HEK293 (cell line): ENCODE measurements at regions not wholly inside any gene's neighbourhood (a gene's known extent, or its start where the extent isn't known, plus 50 kb on each side); places are given as distances from the start of the nearest gene placed in this dataset.

Experiments used
- MYNN ChIP-seq: fragments of 450-650 bp; formaldehyde crosslinking; IDR thresholded peaks from 2 replicates; pipeline ENCODE4 v1.5.1; 2016; ENCODE audit warnings: missing biosample characterization, missing genetic modification characterization, borderline replicate concordance
- ZNF121 ChIP-seq: fragments of 450-650 bp; formaldehyde crosslinking; IDR thresholded peaks from 2 replicates; pipeline ENCODE4 v1.5.1; 2016; ENCODE audit warnings: missing biosample characterization, missing genetic modification characterization
- ZNF558 ChIP-seq: fragments of 450-650 bp; formaldehyde crosslinking; IDR thresholded peaks from 2 replicates; pipeline ENCODE4 v1.5.1; 2016; ENCODE audit warnings: missing biosample characterization, missing genetic modification characterization
- ZNF623 ChIP-seq: fragments of 450-650 bp; formaldehyde crosslinking; IDR thresholded peaks from 2 replicates; pipeline ENCODE4 v1.5.1; 2016; ENCODE audit warnings: missing biosample characterization, missing genetic modification characterization
- TF ChIP-seq, protein P1 (sequence below): fragments of 450-650 bp; formaldehyde crosslinking; IDR thresholded peaks from 2 replicates; pipeline ENCODE4 v1.5.1; 2016; ENCODE audit warnings: missing biosample characterization, missing genetic modification characterization, low read depth
- TF ChIP-seq, protein P2 (sequence below): fragments of 450-650 bp; formaldehyde crosslinking; IDR thresholded peaks from 2 replicates; pipeline ENCODE4 v1.5.1; 2016; ENCODE audit warnings: missing biosample characterization, missing genetic modification characterization
- TF ChIP-seq, protein P3 (sequence below): fragments of 450-650 bp; formaldehyde crosslinking; IDR thresholded peaks from 2 replicates; pipeline ENCODE4 v1.5.1; 2016; ENCODE audit warnings: missing biosample characterization, missing genetic modification characterization
- TF ChIP-seq, protein P4 (sequence below): sonication (generic); formaldehyde crosslinking; IDR thresholded peaks from 2 replicates; pipeline ENCODE4 v1.8.1; 2022; ENCODE audit warnings: mild to moderate bottlenecking, moderate library complexity, missing genetic modification reagents

DNA sequence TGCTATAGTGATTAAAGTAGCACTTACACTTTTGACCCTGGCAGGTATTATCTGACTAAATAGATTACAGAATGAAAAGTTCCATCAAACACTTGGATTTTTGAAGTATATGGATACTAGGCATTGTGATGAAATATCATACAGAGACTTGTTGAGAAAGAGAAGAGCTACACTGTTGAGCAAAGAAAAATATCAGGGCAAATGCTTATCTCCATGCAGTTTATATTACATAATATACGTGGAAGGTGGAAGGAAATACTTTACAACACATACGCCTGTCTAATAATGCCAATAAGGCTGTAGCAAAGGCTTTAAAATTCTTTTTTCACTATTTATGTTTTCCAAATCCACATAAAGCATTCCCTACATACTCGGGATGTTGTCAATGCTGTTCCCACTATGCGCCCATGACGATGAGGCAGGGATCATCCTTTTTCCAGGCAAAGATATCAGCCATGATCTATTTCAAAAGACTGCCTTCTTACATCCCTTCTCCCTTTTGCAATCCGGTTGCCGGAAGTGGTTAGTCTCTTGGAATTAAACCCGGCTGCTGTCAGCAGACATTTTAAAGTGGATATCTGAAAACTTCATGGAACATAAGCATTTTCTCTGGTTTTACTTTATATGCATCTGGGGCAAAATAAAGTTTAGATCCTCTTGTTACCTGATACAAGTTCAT is 92.6 kb upstream of the ITGA4 start:
- TF ChIP-seq, protein P1, sequence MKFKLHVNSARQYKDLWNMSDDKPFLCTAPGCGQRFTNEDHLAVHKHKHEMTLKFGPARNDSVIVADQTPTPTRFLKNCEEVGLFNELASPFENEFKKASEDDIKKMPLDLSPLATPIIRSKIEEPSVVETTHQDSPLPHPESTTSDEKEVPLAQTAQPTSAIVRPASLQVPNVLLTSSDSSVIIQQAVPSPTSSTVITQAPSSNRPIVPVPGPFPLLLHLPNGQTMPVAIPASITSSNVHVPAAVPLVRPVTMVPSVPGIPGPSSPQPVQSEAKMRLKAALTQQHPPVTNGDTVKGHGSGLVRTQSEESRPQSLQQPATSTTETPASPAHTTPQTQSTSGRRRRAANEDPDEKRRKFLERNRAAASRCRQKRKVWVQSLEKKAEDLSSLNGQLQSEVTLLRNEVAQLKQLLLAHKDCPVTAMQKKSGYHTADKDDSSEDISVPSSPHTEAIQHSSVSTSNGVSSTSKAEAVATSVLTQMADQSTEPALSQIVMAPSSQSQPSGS (tag by site-specific recombination): no peak
- TF ChIP-seq, protein P2, sequence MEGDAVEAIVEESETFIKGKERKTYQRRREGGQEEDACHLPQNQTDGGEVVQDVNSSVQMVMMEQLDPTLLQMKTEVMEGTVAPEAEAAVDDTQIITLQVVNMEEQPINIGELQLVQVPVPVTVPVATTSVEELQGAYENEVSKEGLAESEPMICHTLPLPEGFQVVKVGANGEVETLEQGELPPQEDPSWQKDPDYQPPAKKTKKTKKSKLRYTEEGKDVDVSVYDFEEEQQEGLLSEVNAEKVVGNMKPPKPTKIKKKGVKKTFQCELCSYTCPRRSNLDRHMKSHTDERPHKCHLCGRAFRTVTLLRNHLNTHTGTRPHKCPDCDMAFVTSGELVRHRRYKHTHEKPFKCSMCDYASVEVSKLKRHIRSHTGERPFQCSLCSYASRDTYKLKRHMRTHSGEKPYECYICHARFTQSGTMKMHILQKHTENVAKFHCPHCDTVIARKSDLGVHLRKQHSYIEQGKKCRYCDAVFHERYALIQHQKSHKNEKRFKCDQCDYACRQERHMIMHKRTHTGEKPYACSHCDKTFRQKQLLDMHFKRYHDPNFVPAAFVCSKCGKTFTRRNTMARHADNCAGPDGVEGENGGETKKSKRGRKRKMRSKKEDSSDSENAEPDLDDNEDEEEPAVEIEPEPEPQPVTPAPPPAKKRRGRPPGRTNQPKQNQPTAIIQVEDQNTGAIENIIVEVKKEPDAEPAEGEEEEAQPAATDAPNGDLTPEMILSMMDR (tag by site-specific recombination): no peak
- TF ChIP-seq ZNF623 (tag by site-specific recombination): no peak
- TF ChIP-seq ZNF121 (tag by site-specific recombination): no peak
- no peak for TF ChIP-seq MYNN (tag by site-specific recombination)
- TF ChIP-seq, protein P3, sequence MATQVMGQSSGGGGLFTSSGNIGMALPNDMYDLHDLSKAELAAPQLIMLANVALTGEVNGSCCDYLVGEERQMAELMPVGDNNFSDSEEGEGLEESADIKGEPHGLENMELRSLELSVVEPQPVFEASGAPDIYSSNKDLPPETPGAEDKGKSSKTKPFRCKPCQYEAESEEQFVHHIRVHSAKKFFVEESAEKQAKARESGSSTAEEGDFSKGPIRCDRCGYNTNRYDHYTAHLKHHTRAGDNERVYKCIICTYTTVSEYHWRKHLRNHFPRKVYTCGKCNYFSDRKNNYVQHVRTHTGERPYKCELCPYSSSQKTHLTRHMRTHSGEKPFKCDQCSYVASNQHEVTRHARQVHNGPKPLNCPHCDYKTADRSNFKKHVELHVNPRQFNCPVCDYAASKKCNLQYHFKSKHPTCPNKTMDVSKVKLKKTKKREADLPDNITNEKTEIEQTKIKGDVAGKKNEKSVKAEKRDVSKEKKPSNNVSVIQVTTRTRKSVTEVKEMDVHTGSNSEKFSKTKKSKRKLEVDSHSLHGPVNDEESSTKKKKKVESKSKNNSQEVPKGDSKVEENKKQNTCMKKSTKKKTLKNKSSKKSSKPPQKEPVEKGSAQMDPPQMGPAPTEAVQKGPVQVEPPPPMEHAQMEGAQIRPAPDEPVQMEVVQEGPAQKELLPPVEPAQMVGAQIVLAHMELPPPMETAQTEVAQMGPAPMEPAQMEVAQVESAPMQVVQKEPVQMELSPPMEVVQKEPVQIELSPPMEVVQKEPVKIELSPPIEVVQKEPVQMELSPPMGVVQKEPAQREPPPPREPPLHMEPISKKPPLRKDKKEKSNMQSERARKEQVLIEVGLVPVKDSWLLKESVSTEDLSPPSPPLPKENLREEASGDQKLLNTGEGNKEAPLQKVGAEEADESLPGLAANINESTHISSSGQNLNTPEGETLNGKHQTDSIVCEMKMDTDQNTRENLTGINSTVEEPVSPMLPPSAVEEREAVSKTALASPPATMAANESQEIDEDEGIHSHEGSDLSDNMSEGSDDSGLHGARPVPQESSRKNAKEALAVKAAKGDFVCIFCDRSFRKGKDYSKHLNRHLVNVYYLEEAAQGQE (tag by site-specific recombination): no peak
- TF ChIP-seq, protein P4, sequence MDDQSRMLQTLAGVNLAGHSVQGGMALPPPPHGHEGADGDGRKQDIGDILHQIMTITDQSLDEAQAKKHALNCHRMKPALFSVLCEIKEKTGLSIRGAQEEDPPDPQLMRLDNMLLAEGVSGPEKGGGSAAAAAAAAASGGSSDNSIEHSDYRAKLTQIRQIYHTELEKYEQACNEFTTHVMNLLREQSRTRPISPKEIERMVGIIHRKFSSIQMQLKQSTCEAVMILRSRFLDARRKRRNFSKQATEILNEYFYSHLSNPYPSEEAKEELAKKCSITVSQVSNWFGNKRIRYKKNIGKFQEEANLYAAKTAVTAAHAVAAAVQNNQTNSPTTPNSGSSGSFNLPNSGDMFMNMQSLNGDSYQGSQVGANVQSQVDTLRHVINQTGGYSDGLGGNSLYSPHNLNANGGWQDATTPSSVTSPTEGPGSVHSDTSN: no peak
- TF ChIP-seq ZNF558: no peak
